Fibroblast of lung (primary cell): ENCODE measurements at regions not wholly inside any gene's neighbourhood (a gene's known extent, or its start where the extent isn't known, plus 50 kb on each side); places are given as distances from the start of the nearest gene placed in this dataset.

Source experiments
- EZH2 ChIP-seq: IDR thresholded peaks from 2 replicates; pipeline ENCODE4 v1.5.1; 2012; ENCODE audit warnings: low read length, control low read depth, mild to moderate bottlenecking; ENCODE audit errors: missing control alignments
- TF ChIP-seq, protein P1 (sequence below), 2 donors: IDR thresholded peaks in 1 of 2; conservative IDR thresholded peaks in 1 of 2; 1 replicate in 1 of 2; 2 replicates in 1 of 2; pipeline ENCODE4 v1.5.1; 2011 to 2012; ENCODE audit warnings: low read length in 2 of 2, control low read depth in 1 of 2, inconsistent platforms in 1 of 2, low read depth in 1 of 2, mild to moderate bottlenecking in 1 of 2

DNA sequence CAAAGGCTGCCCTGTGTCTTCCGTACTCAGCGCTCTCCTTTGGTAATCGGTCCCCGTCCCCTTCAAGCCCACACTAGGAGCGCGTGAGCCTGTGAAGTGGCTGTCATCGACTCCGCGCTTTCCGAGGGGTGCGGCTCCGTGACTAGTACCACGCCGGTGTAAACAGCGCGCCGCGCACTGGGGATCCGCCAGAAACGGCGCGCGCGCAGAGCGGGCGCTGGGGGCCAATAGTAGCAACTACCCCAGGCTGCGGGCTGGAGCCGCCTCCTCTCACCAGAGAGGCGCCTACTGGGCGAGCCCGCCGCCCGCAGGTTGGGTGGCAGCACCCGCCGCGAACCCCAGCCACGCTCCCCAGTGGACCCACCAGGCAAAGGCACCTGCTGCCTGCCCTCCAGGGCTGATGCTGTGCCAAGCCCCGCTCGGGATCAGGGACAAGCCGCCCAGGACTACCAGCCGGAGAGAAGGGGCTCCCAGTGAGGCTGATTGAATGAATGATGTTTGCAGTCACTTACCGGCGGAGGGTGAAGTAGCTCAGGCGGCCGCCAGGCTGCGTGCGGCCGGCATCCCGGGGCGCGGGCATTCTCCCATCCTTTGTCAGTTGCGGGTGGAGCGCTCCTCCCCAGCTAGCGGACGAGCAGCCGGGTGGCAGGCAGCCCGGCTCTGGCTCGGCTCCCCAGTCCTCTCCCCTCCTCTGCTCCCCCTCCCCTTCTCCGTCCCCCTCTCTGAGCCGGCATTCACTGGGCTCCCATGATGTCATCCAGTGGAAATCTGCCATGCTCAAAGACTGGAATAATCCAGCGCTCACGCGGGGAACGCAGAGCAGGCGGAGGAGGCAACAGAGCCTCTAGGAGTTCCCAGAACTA lies 370.3 kb upstream of the SMIM31 start:
- TF ChIP-seq, protein P1, sequence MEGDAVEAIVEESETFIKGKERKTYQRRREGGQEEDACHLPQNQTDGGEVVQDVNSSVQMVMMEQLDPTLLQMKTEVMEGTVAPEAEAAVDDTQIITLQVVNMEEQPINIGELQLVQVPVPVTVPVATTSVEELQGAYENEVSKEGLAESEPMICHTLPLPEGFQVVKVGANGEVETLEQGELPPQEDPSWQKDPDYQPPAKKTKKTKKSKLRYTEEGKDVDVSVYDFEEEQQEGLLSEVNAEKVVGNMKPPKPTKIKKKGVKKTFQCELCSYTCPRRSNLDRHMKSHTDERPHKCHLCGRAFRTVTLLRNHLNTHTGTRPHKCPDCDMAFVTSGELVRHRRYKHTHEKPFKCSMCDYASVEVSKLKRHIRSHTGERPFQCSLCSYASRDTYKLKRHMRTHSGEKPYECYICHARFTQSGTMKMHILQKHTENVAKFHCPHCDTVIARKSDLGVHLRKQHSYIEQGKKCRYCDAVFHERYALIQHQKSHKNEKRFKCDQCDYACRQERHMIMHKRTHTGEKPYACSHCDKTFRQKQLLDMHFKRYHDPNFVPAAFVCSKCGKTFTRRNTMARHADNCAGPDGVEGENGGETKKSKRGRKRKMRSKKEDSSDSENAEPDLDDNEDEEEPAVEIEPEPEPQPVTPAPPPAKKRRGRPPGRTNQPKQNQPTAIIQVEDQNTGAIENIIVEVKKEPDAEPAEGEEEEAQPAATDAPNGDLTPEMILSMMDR (conservative IDR thresholded peaks at IDR 0.05 in 1 of 2, IDR thresholded peaks at IDR 0.05 in 1 of 2; ENCODE audit: low read depth in 1 of 2, low read length in 2 of 2) = peak; percentile 4 to 45
- no peak for TF ChIP-seq EZH2
